Keratinocyte (primary cell): ENCODE measurements at regions not wholly inside any gene's neighbourhood (a gene's known extent, or its start where the extent isn't known, plus 50 kb on each side); places are given as distances from the start of the nearest gene placed in this dataset.

Experiments used
- DNase-seq: peaks from one replicate; pipeline ENCODE4 v3.0.0-alpha.2; 2011; ENCODE audit warnings: low read depth, missing footprints, low spot score
- FAIRE-seq: peaks from 2 replicates; lab custom pipeline; 2011; peaks lifted over from hg19 to GRCh38; lab: Jason Lieb, UNC
- H2AFZ ChIP-seq: 2 replicates; pipeline ENCODE4 v1.6.0; 2012; ENCODE audit warnings: low read length, control low read depth, inconsistent platforms; ENCODE audit not compliant: control insufficient read depth
- H3K27ac ChIP-seq: 2 replicates; pipeline ENCODE4 v1.5.1; 2011; ENCODE audit warnings: low read length; ENCODE audit not compliant: control insufficient read depth, insufficient read depth
- H3K27me3 ChIP-seq: 3 replicates; pipeline ENCODE4 v1.6.0; 2011; ENCODE audit warnings: low read length; ENCODE audit not compliant: control insufficient read depth, insufficient read depth; ENCODE audit errors: extremely low read depth
- H3K36me3 ChIP-seq, 2 experiments: 2 replicates in 1 of 2; 3 replicates in 1 of 2; pipeline ENCODE4 v1.5.1; 2011; ENCODE audit warnings: low read length in 2 of 2, mild to moderate bottlenecking in 1 of 2; ENCODE audit not compliant: control insufficient read depth in 2 of 2, insufficient read depth in 2 of 2; ENCODE audit errors: extremely low read depth in 1 of 2
- H3K4me1 ChIP-seq: 3 replicates; pipeline ENCODE4 v1.5.1; 2011; ENCODE audit warnings: low read length; ENCODE audit not compliant: control insufficient read depth, insufficient read depth; ENCODE audit errors: extremely low read depth
- H3K4me2 ChIP-seq: 3 replicates; pipeline ENCODE4 v1.6.0; 2011; ENCODE audit warnings: low read depth, low read length; ENCODE audit not compliant: control insufficient read depth, insufficient read depth; ENCODE audit errors: extremely low read depth
- H3K4me3 ChIP-seq, 3 experiments: fragments of 200-600 bp in 1 of 3; sonication (generic) in 1 of 3; 2 replicates in 2 of 3; 3 replicates in 1 of 3; pipeline ENCODE4 v1.5.1; 2011 to 2016; ENCODE audit warnings: low read length in 3 of 3, mild to moderate bottlenecking in 3 of 3, control low read depth in 2 of 3, inconsistent platforms in 1 of 3, low read depth in 1 of 3, mixed read lengths in 1 of 3, mixed run types in 1 of 3, moderate library complexity in 1 of 3; ENCODE audit not compliant: control insufficient read depth in 2 of 3, insufficient read depth in 2 of 3; ENCODE audit errors: extremely low read depth in 1 of 3
- H3K79me2 ChIP-seq: 2 replicates; pipeline ENCODE4 v1.6.0; 2012; ENCODE audit warnings: low read length; ENCODE audit not compliant: control insufficient read depth, insufficient read depth
- H3K9ac ChIP-seq: 3 replicates; pipeline ENCODE4 v1.6.0; 2011; ENCODE audit warnings: low read length; ENCODE audit not compliant: control insufficient read depth, insufficient read depth; ENCODE audit errors: extremely low read depth
- H3K9me1 ChIP-seq: 3 replicates; pipeline ENCODE4 v1.6.0; 2011; ENCODE audit warnings: low read length; ENCODE audit not compliant: control insufficient read depth, insufficient read depth; ENCODE audit errors: extremely low read depth
- H3K9me3 ChIP-seq: 2 replicates; pipeline ENCODE4 v1.5.1; 2012; ENCODE audit warnings: low read depth, low read length; ENCODE audit not compliant: control insufficient read depth
- H4K20me1 ChIP-seq: 3 replicates; pipeline ENCODE4 v1.6.0; 2011; ENCODE audit warnings: low read length; ENCODE audit not compliant: control insufficient read depth, insufficient read depth; ENCODE audit errors: extremely low read depth
- EZH2 ChIP-seq: IDR thresholded peaks from one replicate; pipeline ENCODE4 v1.6.1; 2012; ENCODE audit warnings: inconsistent platforms, mild to moderate bottlenecking, low read length, moderate library complexity
- dilution Hi-C: fragments of 300-500 bp; cut with MboI; formaldehyde crosslinking; loops from one replicate; pipeline ENCODE4 v1.7.0; 2020; ENCODE audit warnings: low sequenced_read_pairs; ENCODE audit not compliant: extremely low pct_ligation_motif_present
- TF ChIP-seq, protein P1 (sequence below), 3 experiments: IDR thresholded peaks in 1 of 3; conservative IDR thresholded peaks in 1 of 3; optimal IDR thresholded peaks in 1 of 3; 2 replicates in 2 of 3; 3 replicates in 1 of 3; pipeline versions ENCODE3 to v1.5.1; 2011; ENCODE audit warnings: low read length in 3 of 3, mild to moderate bottlenecking in 3 of 3, moderate library complexity in 2 of 3, control low read depth in 1 of 3, inconsistent platforms in 1 of 3; ENCODE audit not compliant: insufficient read depth in 2 of 3; ENCODE audit errors: extremely low read depth in 1 of 3

DNA sequence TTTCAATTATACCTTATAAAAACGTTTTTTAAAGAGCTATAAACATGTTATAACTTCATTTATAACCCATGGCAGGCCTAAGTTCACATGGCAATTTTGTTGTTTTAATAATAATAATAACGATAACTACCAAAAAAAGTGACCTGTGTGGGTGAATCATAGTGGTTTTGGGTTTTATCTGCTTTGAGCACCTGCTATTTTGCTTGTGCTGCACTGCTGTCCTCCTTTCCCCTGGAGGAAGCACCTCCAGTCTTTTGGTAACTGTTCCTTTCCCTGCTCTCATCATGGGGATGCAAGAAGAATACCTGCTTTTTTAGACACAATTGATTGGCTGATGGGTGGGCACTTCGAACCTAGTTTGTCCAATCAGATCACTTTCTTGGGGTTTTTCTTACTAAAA is 388.0 kb upstream of the TBL1XR1 start:
- dilution Hi-C loops: no loop called here
- TF ChIP-seq EZH2: no peak
- TF ChIP-seq, protein P1, sequence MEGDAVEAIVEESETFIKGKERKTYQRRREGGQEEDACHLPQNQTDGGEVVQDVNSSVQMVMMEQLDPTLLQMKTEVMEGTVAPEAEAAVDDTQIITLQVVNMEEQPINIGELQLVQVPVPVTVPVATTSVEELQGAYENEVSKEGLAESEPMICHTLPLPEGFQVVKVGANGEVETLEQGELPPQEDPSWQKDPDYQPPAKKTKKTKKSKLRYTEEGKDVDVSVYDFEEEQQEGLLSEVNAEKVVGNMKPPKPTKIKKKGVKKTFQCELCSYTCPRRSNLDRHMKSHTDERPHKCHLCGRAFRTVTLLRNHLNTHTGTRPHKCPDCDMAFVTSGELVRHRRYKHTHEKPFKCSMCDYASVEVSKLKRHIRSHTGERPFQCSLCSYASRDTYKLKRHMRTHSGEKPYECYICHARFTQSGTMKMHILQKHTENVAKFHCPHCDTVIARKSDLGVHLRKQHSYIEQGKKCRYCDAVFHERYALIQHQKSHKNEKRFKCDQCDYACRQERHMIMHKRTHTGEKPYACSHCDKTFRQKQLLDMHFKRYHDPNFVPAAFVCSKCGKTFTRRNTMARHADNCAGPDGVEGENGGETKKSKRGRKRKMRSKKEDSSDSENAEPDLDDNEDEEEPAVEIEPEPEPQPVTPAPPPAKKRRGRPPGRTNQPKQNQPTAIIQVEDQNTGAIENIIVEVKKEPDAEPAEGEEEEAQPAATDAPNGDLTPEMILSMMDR (optimal IDR thresholded peaks at IDR 0.05 in 1 of 3, IDR thresholded peaks at IDR 0.05 in 1 of 3, conservative IDR thresholded peaks at IDR 0.05 in 1 of 3; ENCODE audit: extremely low read depth in 1 of 3, insufficient read depth in 2 of 3, low read length in 3 of 3): no peak
- no peaks in the 10 kb centered on the region for H3K27me3 ChIP-seq
- no peak for DNase-seq
- H2AFZ ChIP-seq: no peak overlapping the region
- H3K9ac ChIP-seq: no peak overlapping the region
- FAIRE-seq: no peak
- no peaks in the 10 kb centered on the region for H4K20me1 ChIP-seq
- H3K4me1 ChIP-seq: peaks cover 14% of the 10 kb centered on the region
- H3K4me3 ChIP-seq: no peak overlapping the region
- H3K27ac ChIP-seq: no peak overlapping the region
- no peaks in the 10 kb centered on the region for H3K79me2 ChIP-seq
- H3K36me3 ChIP-seq: no peaks in the 10 kb centered on the region
- no peak overlapping the region for H3K4me2 ChIP-seq
- no peaks in the 10 kb centered on the region for H3K9me1 ChIP-seq
- peaks cover 2% of the 10 kb centered on the region for H3K9me3 ChIP-seq

DNA sequence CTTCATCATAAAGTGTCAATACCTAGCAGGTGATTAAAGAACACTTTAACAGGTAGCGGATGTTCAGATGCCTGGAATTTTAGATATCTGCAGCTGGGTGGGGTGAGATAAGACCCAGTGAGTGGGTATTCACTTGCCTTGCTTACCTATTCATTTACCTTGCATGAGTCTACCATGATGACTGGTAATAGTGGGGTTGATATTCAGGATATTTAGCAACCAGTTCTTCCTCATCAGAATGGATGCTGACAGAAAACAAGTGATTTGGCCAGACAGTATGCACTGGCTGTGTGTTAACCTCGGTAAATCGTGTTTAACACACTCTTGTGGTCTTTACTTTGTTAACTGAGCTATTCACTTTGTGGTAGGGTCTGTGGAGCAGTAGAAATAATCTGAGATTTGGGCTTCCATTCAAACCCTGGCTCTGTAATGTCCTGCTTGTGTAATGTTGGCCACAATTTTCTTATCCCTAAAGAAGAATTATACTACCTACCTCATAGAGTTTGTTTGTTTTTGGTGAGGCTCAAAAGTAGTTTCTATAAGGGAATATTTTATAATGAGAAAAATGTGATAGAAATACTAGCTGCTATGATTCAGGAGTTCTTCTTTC is 391.9 kb upstream of the TBL1XR1 start:
- peaks cover 40% of the 10 kb centered on the region for H3K4me1 ChIP-seq
- H3K27me3 ChIP-seq: no peaks in the 10 kb centered on the region
- no peaks in the 10 kb centered on the region for H3K36me3 ChIP-seq
- dilution Hi-C loops: no loop called here
- peaks cover 2% of the 10 kb centered on the region for H3K9me3 ChIP-seq
- H3K4me3 ChIP-seq: no peak overlapping the region
- peak overlapping the region; percentile 35 for H3K4me2 ChIP-seq
- H4K20me1 ChIP-seq: no peaks in the 10 kb centered on the region
- H3K27ac ChIP-seq: peak overlapping the region; percentile 59
- peak overlapping the region; percentile 22 for H3K9ac ChIP-seq
- TF ChIP-seq, protein P1 (optimal IDR thresholded peaks at IDR 0.05 in 1 of 3, IDR thresholded peaks at IDR 0.05 in 1 of 3, conservative IDR thresholded peaks at IDR 0.05 in 1 of 3; ENCODE audit: extremely low read depth in 1 of 3, insufficient read depth in 2 of 3, low read length in 3 of 3): no peak
- TF ChIP-seq EZH2: no peak
- DNase-seq: no peak
- peak; percentile 53 for FAIRE-seq
- peak overlapping the region; percentile 51 for H2AFZ ChIP-seq
- H3K79me2 ChIP-seq: no peaks in the 10 kb centered on the region
- H3K9me1 ChIP-seq: no peaks in the 10 kb centered on the region
